Loucy (cell line): ENCODE measurements at regions not wholly inside any gene's neighbourhood (a gene's known extent, or its start where the extent isn't known, plus 50 kb on each side); places are given as distances from the start of the nearest gene placed in this dataset.

Experiments
- H2AFZ ChIP-seq: fragments of 200-600 bp; sonication (generic); 2 replicates; pipeline ENCODE4 v1.6.0; 2016; ENCODE audit warnings: antibody characterized with exemption, mild to moderate bottlenecking, low read length, moderate library complexity
- H3F3A ChIP-seq: fragments of 200-600 bp; 2 replicates; pipeline ENCODE4 v1.6.0; 2016; ENCODE audit warnings: antibody characterized with exemption, low read depth, mild to moderate bottlenecking
- H3K27me3 ChIP-seq: fragments of 200-600 bp; sonication (generic); 2 replicates; pipeline ENCODE4 v1.6.1; 2014; ENCODE audit warnings: low read length, mild to moderate bottlenecking; ENCODE audit not compliant: insufficient read depth, poor library complexity, severe bottlenecking
- H3K36me3 ChIP-seq: fragments of 200-600 bp; sonication (generic); 2 replicates; pipeline ENCODE4 v1.6.1; 2016; ENCODE audit warnings: low read length; ENCODE audit not compliant: insufficient read depth
- H3K4me1 ChIP-seq: fragments of 200-600 bp; sonication (generic); 2 replicates; pipeline ENCODE4 v1.5.1; 2014; ENCODE audit warnings: low read length, mild to moderate bottlenecking; ENCODE audit not compliant: insufficient read depth, poor library complexity, severe bottlenecking
- H3K4me2 ChIP-seq: fragments of 200-600 bp; sonication (generic); 2 replicates; pipeline ENCODE4 v1.6.0; 2014; ENCODE audit warnings: antibody characterized with exemption, low read length, low read depth, mild to moderate bottlenecking; ENCODE audit not compliant: poor library complexity, severe bottlenecking
- H3K4me3 ChIP-seq: fragments of 200-600 bp; sonication (generic); 2 replicates; pipeline ENCODE4 v1.5.1; 2014; ENCODE audit warnings: low read length, mild to moderate bottlenecking, mixed read lengths; ENCODE audit not compliant: poor library complexity, severe bottlenecking
- H3K79me2 ChIP-seq: fragments of 200-600 bp; sonication (generic); 2 replicates; pipeline ENCODE4 v1.6.1; 2014; ENCODE audit warnings: low read length; ENCODE audit not compliant: insufficient read depth
- H3K9ac ChIP-seq: fragments of 200-600 bp; sonication (generic); 2 replicates; pipeline ENCODE4 v1.6.0; 2014; ENCODE audit warnings: mild to moderate bottlenecking, low read depth, low read length, moderate library complexity; ENCODE audit not compliant: poor library complexity, severe bottlenecking
- H3K9me2 ChIP-seq: fragments of 200-600 bp; sonication (generic); replicated peaks from 2 replicates; pipeline ENCODE4 v1.6.1; 2016; ENCODE audit warnings: low read depth, low read length, mixed read lengths
- H3K9me3 ChIP-seq: fragments of 200-600 bp; sonication (generic); 2 replicates; pipeline ENCODE4 v1.6.1; 2014; ENCODE audit warnings: mild to moderate bottlenecking, antibody characterized with exemption, low read length, low read depth; ENCODE audit not compliant: insufficient read depth
- H4K20me1 ChIP-seq: fragments of 200-600 bp; sonication (generic); 2 replicates; pipeline ENCODE4 v1.6.0; 2014; ENCODE audit warnings: antibody characterized with exemption, low read length, mild to moderate bottlenecking; ENCODE audit not compliant: insufficient read depth, poor library complexity, severe bottlenecking
- EZH2phosphoT487 ChIP-seq: fragments of 200-600 bp; IDR thresholded peaks from 2 replicates; pipeline ENCODE4 v1.6.1; 2018; ENCODE audit warnings: antibody characterized with exemption, mild to moderate bottlenecking, moderate library complexity, borderline replicate concordance
- TF ChIP-seq, protein P1 (sequence below): fragments of 200-600 bp; sonication (generic); conservative IDR thresholded peaks from 2 replicates; pipeline ENCODE4 v1.5.1; 2014; ENCODE audit warnings: mild to moderate bottlenecking, antibody characterized with exemption, low read length

DNA sequence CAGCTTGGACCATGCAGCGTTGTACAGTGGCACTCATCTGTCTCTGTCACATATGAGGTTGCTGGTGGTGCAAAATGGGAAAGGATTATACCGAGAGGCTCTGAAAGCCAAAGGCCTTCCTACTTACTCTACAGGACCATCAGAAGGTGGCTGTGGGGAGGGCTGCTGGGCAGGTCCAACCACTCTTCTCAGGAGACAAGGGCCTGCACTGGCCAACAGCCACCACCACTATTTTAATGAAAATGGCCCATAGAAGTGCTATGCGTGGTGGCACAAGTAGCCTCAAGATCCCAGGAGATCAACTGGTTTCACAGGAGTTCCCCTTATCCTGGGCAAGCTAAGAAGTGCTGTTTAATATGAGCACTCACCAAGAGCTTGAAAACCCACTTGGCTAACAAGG is 52.3 kb downstream of the MRPL57 start:
- Histone ChIP-seq H3K27me3 (no peaks in the 10 kb centered on the region), H3K4me3 (no peak overlapping the region), H3K4me1 (peaks cover 48% of the 10 kb centered on the region), H2AFZ (no peak overlapping the region), H3K79me2 (no peaks in the 10 kb centered on the region), H3K9me3 (no peaks in the 10 kb centered on the region), H3K9me2 (no peaks in the 10 kb centered on the region), H3F3A (no peaks in the 10 kb centered on the region), H3K4me2 (no peak overlapping the region), H3K36me3 (no peaks in the 10 kb centered on the region), H4K20me1 (no peaks in the 10 kb centered on the region), H3K9ac (no peak overlapping the region)
- TF ChIP-seq, protein P1, sequence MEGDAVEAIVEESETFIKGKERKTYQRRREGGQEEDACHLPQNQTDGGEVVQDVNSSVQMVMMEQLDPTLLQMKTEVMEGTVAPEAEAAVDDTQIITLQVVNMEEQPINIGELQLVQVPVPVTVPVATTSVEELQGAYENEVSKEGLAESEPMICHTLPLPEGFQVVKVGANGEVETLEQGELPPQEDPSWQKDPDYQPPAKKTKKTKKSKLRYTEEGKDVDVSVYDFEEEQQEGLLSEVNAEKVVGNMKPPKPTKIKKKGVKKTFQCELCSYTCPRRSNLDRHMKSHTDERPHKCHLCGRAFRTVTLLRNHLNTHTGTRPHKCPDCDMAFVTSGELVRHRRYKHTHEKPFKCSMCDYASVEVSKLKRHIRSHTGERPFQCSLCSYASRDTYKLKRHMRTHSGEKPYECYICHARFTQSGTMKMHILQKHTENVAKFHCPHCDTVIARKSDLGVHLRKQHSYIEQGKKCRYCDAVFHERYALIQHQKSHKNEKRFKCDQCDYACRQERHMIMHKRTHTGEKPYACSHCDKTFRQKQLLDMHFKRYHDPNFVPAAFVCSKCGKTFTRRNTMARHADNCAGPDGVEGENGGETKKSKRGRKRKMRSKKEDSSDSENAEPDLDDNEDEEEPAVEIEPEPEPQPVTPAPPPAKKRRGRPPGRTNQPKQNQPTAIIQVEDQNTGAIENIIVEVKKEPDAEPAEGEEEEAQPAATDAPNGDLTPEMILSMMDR = no peak

DNA sequence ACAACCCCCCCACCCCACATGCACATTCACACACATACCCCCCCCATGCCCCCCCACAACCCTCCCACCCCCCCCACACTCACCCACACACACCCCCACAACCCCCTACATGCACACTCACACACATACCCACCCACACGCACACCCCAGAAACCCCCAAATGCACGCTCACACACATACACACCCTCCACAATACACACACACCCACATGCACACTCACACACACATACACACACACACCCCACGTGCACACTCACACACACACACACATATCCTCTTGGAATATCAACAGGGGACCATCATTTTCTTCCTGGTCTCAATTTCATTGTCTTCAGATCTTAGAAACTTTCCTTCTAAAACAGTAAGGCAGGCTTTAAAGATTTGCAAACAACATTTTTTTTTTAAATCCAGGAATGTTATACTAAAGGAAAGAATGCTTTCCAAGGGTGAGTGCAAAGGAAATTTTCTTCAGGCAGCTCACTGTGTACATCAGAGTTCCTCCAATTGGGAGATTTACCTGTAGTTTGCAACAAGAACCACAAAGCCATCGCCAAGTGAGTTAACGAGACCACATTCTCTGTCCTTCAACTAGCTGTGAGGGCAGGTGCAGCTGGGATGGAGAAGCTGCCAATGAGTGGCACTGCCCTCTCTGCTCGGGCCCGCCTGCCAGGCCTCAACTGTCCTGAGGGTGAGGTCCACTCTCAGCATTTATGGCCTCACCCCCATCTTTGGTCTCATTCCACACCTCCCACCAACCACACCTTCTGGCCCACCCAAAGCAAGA is 53.0 kb downstream of the MRPL57 start:
- Histone ChIP-seq H4K20me1 (no peaks in the 10 kb centered on the region), H3K9me2 (no peaks in the 10 kb centered on the region), H3K9me3 (no peaks in the 10 kb centered on the region)

DNA sequence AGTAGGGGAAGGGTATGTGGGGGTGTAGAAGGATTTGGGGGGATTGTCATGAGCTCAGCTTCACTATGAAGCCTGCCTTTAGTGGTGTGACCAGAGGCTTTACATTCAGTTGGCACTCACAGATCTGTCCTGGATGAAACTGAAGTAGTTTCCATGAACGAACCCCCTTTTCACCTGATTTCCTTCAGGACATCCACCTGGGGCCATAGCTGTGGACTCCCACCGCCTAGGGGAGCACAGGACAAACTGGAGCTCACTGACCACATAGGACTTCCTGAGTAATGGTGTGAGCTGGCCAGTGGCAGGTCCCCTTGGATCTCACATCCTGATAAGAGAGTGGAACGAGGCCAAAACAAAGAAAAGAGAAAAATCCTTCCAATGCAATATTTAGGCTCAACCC is 54.1 kb downstream of the MRPL57 start:
- peaks cover 63% of the 10 kb centered on the region for H3K4me1 ChIP-seq
- H3F3A ChIP-seq = no peaks in the 10 kb centered on the region
- no peak for TF ChIP-seq EZH2phosphoT487
- TF ChIP-seq, protein P1 = no peak
- H3K9me3 ChIP-seq = no peaks in the 10 kb centered on the region
- no peaks in the 10 kb centered on the region for H3K27me3 ChIP-seq
- no peak overlapping the region for H3K4me3 ChIP-seq
- H3K9ac ChIP-seq = no peak overlapping the region
- H3K4me2 ChIP-seq = peak overlapping the region; percentile 19
- H3K9me2 ChIP-seq = no peaks in the 10 kb centered on the region
- 0 out of 2 replicates have a peak overlapping the region, but pooled peaks have one; percentile 4 for H2AFZ ChIP-seq
- no peaks in the 10 kb centered on the region for H3K79me2 ChIP-seq
- H3K36me3 ChIP-seq = no peaks in the 10 kb centered on the region
- no peaks in the 10 kb centered on the region for H4K20me1 ChIP-seq

More for the DNA sequence above, 53.0 kb downstream of the MRPL57 start:
- H3K36me3 ChIP-seq = no peaks in the 10 kb centered on the region
- H3K79me2 ChIP-seq = no peaks in the 10 kb centered on the region
- no peak overlapping the region for H2AFZ ChIP-seq
- no peak overlapping the region for H3K4me3 ChIP-seq
- H3K4me2 ChIP-seq = peak overlapping the region; percentile 19
- H3K9ac ChIP-seq = no peak overlapping the region
- H3K4me1 ChIP-seq = peaks cover 55% of the 10 kb centered on the region
- no peaks in the 10 kb centered on the region for H3F3A ChIP-seq
- no peaks in the 10 kb centered on the region for H3K27me3 ChIP-seq
- TF ChIP-seq EZH2phosphoT487 = no peak
- TF ChIP-seq, protein P1 = no peak
